ENCODE measurements at regions not wholly inside any gene's neighbourhood (a gene's known extent, or its start where the extent isn't known, plus 50 kb on each side); places are given as distances from the start of the nearest gene placed in this dataset.

GRCh38 chr2:65952966-65953761, 481.8 kb upstream of the MEIS1 start:
- Histone ChIP-seq H3K23me2 (ENCODE audit: low read depth, low read length) (no peaks in the 10 kb centered on the region), H2BK20ac (ENCODE audit: low read length) (no peak overlapping the region), H2AK5ac (ENCODE audit: low read depth, low read length) (no peak overlapping the region), H3K4me2 (ENCODE audit: insufficient read depth in 1 of 2, low read depth in 2 of 2, low read length in 2 of 2) (no peak overlapping the region), H2BK15ac (ENCODE audit: low read length) (no peak overlapping the region), H4K91ac (replicated peaks; ENCODE audit: insufficient read length, low read length) (no peak overlapping the region), H4K20me1 (replicated peaks in 1 of 2; ENCODE audit: control insufficient read depth in 1 of 2, insufficient read depth in 2 of 2, low read length in 2 of 2) (no peaks in the 10 kb centered on the region), H4K8ac (ENCODE audit: extremely low read depth, insufficient read depth, low read length) (no peak overlapping the region), H3K4me1 (replicated peaks in 1 of 4; ENCODE audit: control insufficient read depth in 3 of 4, insufficient read depth in 4 of 4, low read length in 3 of 4) (peaks cover 0 to 11% (median 0%) of the 10 kb centered on the region in 4 experiments; a peak in 1 of 7 replicates), H3K36me3 (ENCODE audit: control insufficient read depth in 2 of 4, insufficient read depth in 4 of 4, low read length in 3 of 4) (no peaks in the 10 kb centered on the region), H3K14ac (ENCODE audit: insufficient read length) (no peak overlapping the region), H2BK120ac (replicated peaks; ENCODE audit: low read depth, low read length) (no peak overlapping the region), H3K56ac (replicated peaks; ENCODE audit: insufficient read length, low read depth, low read length) (no peak overlapping the region), H3K79me1 (ENCODE audit: low read depth, low read length) (no peaks in the 10 kb centered on the region), H2BK5ac (ENCODE audit: low read depth, low read length) (no peak overlapping the region), H4K5ac (ENCODE audit: insufficient read length, low read depth, low read length) (no peak overlapping the region), H3K27ac (ENCODE audit: low read depth, low read length) (no peak overlapping the region), H3K4ac (replicated peaks; ENCODE audit: insufficient read length, low read depth, low read length) (no peak overlapping the region), H3K18ac (ENCODE audit: extremely low read depth, low read length) (no peak overlapping the region), H3K9ac (replicated peaks in 1 of 4; ENCODE audit: extremely low read depth in 1 of 4, low read depth in 3 of 4, low read length in 3 of 4) (no peak overlapping the region), H3K4me3 (ENCODE audit: extremely low read depth in 1 of 4, insufficient read depth in 2 of 4, low read depth in 3 of 4, low read length in 4 of 4) (no peak overlapping the region), H3K9me3 (ENCODE audit: insufficient read depth in 2 of 2, low read depth in 1 of 2, low read length in 1 of 2) (no peaks in the 10 kb centered on the region; a peak in 1 of 4 replicates), H3K79me2 (ENCODE audit: control insufficient read depth in 1 of 2, insufficient read depth in 2 of 2, low read length in 2 of 2) (no peaks in the 10 kb centered on the region), H2AFZ (ENCODE audit: low read length) (no peak overlapping the region), H3K27me3 (replicated peaks in 1 of 4; ENCODE audit: control insufficient read depth in 3 of 4, extremely low read depth in 1 of 4, insufficient read depth in 3 of 4, low read length in 3 of 4) (no peaks in the 10 kb centered on the region), H3K23ac (ENCODE audit: insufficient read length) (no peak overlapping the region), H2BK12ac (ENCODE audit: low read depth, low read length) (no peak overlapping the region)
- no peak for DNase-seq (ENCODE audit: low read depth in 1 of 2, low spot score in 2 of 2)
- CTCF ChIA-PET (ENCODE audit: partially characterized antibody): interaction anchor here (1.0 kb wide), 1 partner anchor 57 kb away, joined by 3 read pairs; no protein-coding TSS in a partner anchor
- no peak for FAIRE-seq
- 94% methylated on average over 5 of the region's 5 CpGs; no CpG with 5 or more reads in 1 of the 2 experiments for WGBS, 2 experiments (ENCODE audit: extremely low coverage in 1 of 2, insufficient coverage in 1 of 2, insufficient read length in 1 of 2, insufficient replicate concordance in 2 of 2, low coverage in 1 of 2, low lambda C conversion rate in 2 of 2, missing lambda C conversion rate in 1 of 2)
- POLR2A ChIA-PET (ENCODE audit: partially characterized antibody): no interaction called here
- TF ChIP-seq SRF (IDR thresholded peaks at IDR 0.05; ENCODE audit: low read depth, low read length) (no peak), CBX5 (IDR thresholded peaks at IDR 0.05; ENCODE audit: low read depth, low read length) (no peak), MAX (IDR thresholded peaks at IDR 0.05) (no peak), ASH2L (IDR thresholded peaks at IDR 0.05; ENCODE audit: low read length) (no peak), GABPA (IDR thresholded peaks at IDR 0.05; ENCODE audit: borderline replicate concordance, insufficient read depth, low read length) (no peak), JUN (IDR thresholded peaks at IDR 0.05; ENCODE audit: low read depth, low read length) (no peak), KDM4A (IDR thresholded peaks at IDR 0.05; ENCODE audit: low read depth, low read length, severe bottlenecking) (no peak), CHD2 (IDR thresholded peaks at IDR 0.05; ENCODE audit: low read length) (no peak), BRCA1 (IDR thresholded peaks at IDR 0.05; ENCODE audit: low read depth, low read length) (no peak)
- TF ChIP-seq, protein P1, sequence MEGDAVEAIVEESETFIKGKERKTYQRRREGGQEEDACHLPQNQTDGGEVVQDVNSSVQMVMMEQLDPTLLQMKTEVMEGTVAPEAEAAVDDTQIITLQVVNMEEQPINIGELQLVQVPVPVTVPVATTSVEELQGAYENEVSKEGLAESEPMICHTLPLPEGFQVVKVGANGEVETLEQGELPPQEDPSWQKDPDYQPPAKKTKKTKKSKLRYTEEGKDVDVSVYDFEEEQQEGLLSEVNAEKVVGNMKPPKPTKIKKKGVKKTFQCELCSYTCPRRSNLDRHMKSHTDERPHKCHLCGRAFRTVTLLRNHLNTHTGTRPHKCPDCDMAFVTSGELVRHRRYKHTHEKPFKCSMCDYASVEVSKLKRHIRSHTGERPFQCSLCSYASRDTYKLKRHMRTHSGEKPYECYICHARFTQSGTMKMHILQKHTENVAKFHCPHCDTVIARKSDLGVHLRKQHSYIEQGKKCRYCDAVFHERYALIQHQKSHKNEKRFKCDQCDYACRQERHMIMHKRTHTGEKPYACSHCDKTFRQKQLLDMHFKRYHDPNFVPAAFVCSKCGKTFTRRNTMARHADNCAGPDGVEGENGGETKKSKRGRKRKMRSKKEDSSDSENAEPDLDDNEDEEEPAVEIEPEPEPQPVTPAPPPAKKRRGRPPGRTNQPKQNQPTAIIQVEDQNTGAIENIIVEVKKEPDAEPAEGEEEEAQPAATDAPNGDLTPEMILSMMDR (IDR thresholded peaks at IDR 0.05; ENCODE audit: control extremely low read depth in 1 of 3, insufficient read depth in 1 of 3, low read depth in 1 of 3, low read length in 3 of 3): no peak
